RWPE2 (cell line): ENCODE measurements at regions not wholly inside any gene's neighbourhood (a gene's known extent, or its start where the extent isn't known, plus 50 kb on each side); places are given as distances from the start of the nearest gene placed in this dataset.

Experiments used
- ATAC-seq: fragments of 200-7000 bp; cut with Tn5 transposase; 3 replicates; pipeline ENCODE4 v1.9.1; 2021; ENCODE audit warnings: low read depth
- DNase-seq: peaks from one replicate; pipeline ENCODE4 v3.0.0-alpha.2; 2020; ENCODE audit warnings: low spot score
- H3K27ac ChIP-seq: fragments of 450-650 bp; 2 replicates; pipeline ENCODE4 v1.5.1; 2017; ENCODE audit warnings: mild to moderate bottlenecking; ENCODE audit not compliant: poor library complexity, severe bottlenecking
- H3K27me3 ChIP-seq: fragments of 250-450 bp; sonication (Bioruptor Pico); 2 replicates; pipeline ENCODE4 v1.5.1; 2021; ENCODE audit warnings: mild to moderate bottlenecking, moderate library complexity; ENCODE audit not compliant: insufficient read depth, poor library complexity, severe bottlenecking
- H3K36me3 ChIP-seq: fragments of 250-450 bp; sonication (Bioruptor Pico); 2 replicates; pipeline ENCODE4 v1.5.1; 2020; ENCODE audit warnings: low read depth, mild to moderate bottlenecking, moderate library complexity
- H3K4me1 ChIP-seq: fragments of 250-450 bp; sonication (Bioruptor Pico); 2 replicates; pipeline ENCODE4 v1.5.1; 2021; ENCODE audit warnings: mild to moderate bottlenecking, moderate library complexity; ENCODE audit not compliant: insufficient read depth, poor library complexity, severe bottlenecking
- H3K4me3 ChIP-seq: fragments of 250-450 bp; sonication (Bioruptor Pico); 2 replicates; pipeline ENCODE4 v1.5.1; 2021; ENCODE audit warnings: mild to moderate bottlenecking, moderate library complexity; ENCODE audit not compliant: severe bottlenecking
- H3K9me3 ChIP-seq: fragments of 250-450 bp; sonication (Bioruptor Pico); 2 replicates; pipeline ENCODE4 v1.5.1; 2021; ENCODE audit warnings: mild to moderate bottlenecking, moderate library complexity; ENCODE audit not compliant: severe bottlenecking
- CTCF ChIP-seq: fragments of 450-650 bp; IDR thresholded peaks from one replicate; pipeline ENCODE4 v1.5.1; 2017; ENCODE audit warnings: mild to moderate bottlenecking, moderate library complexity; ENCODE audit not compliant: poor library complexity, severe bottlenecking

GRCh38 chr6:115854866-115855665, 205.6 kb downstream of the FRK start:
- Histone ChIP-seq H3K36me3 (no peaks in the 10 kb centered on the region), H3K4me1 (no peaks in the 10 kb centered on the region), H3K27me3 (no peaks in the 10 kb centered on the region), H3K9me3 (no peaks in the 10 kb centered on the region), H3K4me3 (no peak overlapping the region), H3K27ac (no peak overlapping the region)
- DNase-seq: no peak
- no peak for ATAC-seq
- no peak for TF ChIP-seq CTCF

DNA sequence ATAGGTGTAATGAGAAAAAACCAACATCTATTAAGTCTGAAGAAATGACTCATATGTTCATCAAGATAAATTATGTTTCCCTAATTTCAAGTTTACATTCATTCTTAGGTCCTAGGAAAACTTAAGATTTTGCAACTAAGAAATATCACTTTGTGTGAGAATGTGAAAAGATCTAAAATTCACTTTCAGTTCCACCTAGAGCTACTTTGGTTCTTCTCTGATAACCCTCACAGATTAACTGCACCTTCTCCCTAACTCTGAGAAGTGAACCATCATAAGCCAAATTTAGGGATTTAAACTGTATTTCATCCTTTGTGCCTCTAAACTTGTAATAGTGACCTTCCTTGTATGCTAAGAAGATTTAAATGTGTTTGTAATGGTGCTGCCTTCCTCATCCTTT, 213.0 kb downstream of the FRK start:
- no peak for ATAC-seq
- TF ChIP-seq CTCF: no peak
- H3K9me3 ChIP-seq: no peaks in the 10 kb centered on the region
- peaks cover 3% of the 10 kb centered on the region for H3K27me3 ChIP-seq
- DNase-seq: no peak
- H3K27ac ChIP-seq: no peak overlapping the region
- no peaks in the 10 kb centered on the region for H3K36me3 ChIP-seq
- no peak overlapping the region for H3K4me3 ChIP-seq
- no peaks in the 10 kb centered on the region for H3K4me1 ChIP-seq

DNA sequence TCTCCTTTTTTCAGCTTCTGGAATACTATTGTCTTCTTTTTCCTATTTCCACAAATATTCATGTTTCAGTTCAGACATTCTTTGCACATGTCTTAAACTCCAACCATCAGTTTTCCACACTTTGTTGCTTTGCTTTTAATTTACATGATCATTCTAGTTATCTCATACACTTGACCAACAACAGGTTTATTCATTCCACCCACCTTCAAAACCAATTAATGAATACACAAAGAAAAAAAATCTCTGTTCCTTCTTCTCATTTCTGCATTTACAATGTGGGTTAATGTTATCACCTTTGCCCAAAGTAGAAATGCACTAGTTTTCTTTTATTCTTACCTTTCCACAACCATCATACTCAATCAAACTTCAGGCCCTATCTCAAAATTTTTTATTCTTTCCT, 216.7 kb downstream of the FRK start:
- TF ChIP-seq CTCF: no peak
- DNase-seq (no peak), ATAC-seq (no peak)
- Histone ChIP-seq H3K4me1 (no peaks in the 10 kb centered on the region), H3K36me3 (no peaks in the 10 kb centered on the region), H3K27ac (no peak overlapping the region), H3K9me3 (no peaks in the 10 kb centered on the region), H3K27me3 (peaks cover 3% of the 10 kb centered on the region), H3K4me3 (no peak overlapping the region)

DNA sequence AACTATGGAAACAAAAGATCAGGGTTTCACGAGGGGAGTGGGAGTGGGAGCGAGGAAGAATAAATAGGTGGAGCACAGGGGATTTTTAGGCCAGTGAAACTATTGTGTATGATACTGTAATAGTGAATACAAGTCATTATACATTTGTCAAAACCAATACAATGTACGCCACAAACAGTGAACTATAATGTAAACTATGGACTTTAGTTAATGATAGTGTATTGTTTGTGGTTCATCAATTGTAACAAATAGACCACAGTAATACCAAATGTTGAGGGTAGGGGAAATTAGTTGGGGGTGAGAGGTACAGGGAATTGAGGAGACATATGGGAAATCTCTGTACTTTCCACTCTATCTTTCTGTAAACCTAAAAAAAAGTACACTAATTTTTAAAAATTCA, 218.4 kb downstream of the FRK start:
- ATAC-seq (no peak), DNase-seq (no peak)
- Histone ChIP-seq H3K27me3 (peaks cover 3% of the 10 kb centered on the region), H3K4me3 (no peak overlapping the region), H3K9me3 (no peaks in the 10 kb centered on the region), H3K36me3 (no peaks in the 10 kb centered on the region), H3K27ac (no peak overlapping the region), H3K4me1 (no peaks in the 10 kb centered on the region)
- TF ChIP-seq CTCF: no peak

DNA sequence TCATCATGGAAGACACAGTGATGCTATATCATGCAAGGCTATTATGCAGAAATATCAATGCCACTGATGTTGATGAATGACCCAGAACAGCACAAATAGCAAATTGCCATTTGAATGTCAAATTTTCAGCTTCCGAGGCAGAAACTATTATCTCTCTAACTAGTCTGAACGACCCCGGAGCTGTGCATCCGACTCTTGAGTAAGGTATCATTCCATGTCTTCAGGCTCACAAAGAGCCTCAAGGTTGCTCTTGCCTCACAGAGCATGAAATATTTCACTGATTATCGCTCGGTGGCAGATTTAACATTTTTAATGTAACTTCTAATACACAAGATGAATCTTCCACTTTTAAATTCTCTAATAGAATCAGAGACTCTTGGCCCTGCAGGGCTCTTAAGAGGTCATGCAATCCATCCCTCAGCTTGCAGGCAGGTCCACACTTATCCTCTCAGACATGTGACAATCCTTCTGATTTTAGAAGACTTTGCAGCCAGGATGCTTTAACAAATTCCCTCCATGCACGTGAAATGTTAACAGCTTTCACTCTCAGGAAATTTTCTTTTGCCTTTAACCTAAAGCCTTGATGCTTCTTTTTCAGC, 221.0 kb downstream of the FRK start:
- H3K27ac ChIP-seq: no peak overlapping the region
- H3K36me3 ChIP-seq: no peaks in the 10 kb centered on the region
- DNase-seq: no peak
- H3K9me3 ChIP-seq: no peaks in the 10 kb centered on the region
- no peaks in the 10 kb centered on the region for H3K27me3 ChIP-seq
- TF ChIP-seq CTCF: no peak
- no peak overlapping the region for H3K4me3 ChIP-seq
- no peaks in the 10 kb centered on the region for H3K4me1 ChIP-seq
- ATAC-seq: no peak
